Tibial artery (tissue), 4 donors: ENCODE measurements at regions not wholly inside any gene's neighbourhood (a gene's known extent, or its start where the extent isn't known, plus 50 kb on each side); places are given as distances from the start of the nearest gene placed in this dataset.

Experiments used
- DNase-seq, 2 donors: peaks; one replicate each; pipeline ENCODE4 v3.0.0-alpha.2; 2019
- H3K27ac ChIP-seq, 2 donors: fragments of 200-600 bp; sonication (generic) in 1 of 2; 1 replicate in 1 of 2; 2 replicates in 1 of 2; pipeline ENCODE4 v1.5.1; 2018 to 2019; ENCODE audit warnings: mild to moderate bottlenecking in 1 of 2
- H3K27me3 ChIP-seq, 2 donors: fragments of 200-600 bp; sonication (generic) in 1 of 2; one replicate each; pipeline versions ENCODE4 v1.5.1 to v1.6.0; 2016 to 2019
- H3K36me3 ChIP-seq, 3 donors: fragments of 200-600 bp; sonication (generic) in 2 of 3; one replicate each; pipeline ENCODE4 v1.5.1; 2016 to 2019; ENCODE audit warnings: mild to moderate bottlenecking in 2 of 3
- H3K4me1 ChIP-seq, 4 donors: fragments of 200-600 bp; sonication (generic) in 2 of 4; 1 replicate in 3 of 4; 2 replicates in 1 of 4; pipeline ENCODE4 v1.5.1; 2016 to 2019
- H3K4me3 ChIP-seq, 2 donors: fragments of 200-600 bp; sonication (generic) in 1 of 2; 1 replicate in 1 of 2; 2 replicates in 1 of 2; pipeline ENCODE4 v1.5.1; 2018 to 2019; ENCODE audit warnings: mild to moderate bottlenecking in 2 of 2
- H3K9me3 ChIP-seq, 3 donors: fragments of 200-600 bp; sonication (generic) in 1 of 3; one replicate each; pipeline ENCODE4 v1.5.1; 2016 to 2019
- intact Hi-C: fragments of 100-400 bp; cut with DNase I; formaldehyde crosslinking; loops from one replicate; pipeline ENCODE4 v1.15.0; 2023; ENCODE audit warnings: low total_unique reads
- TF ChIP-seq, protein P1 (sequence below), 2 experiments: fragments of 200-600 bp in 1 of 2; fragments of 450-650 bp in 1 of 2; IDR thresholded peaks; one replicate each; pipeline ENCODE4 v1.5.1; 2017 to 2019; ENCODE audit warnings: antibody characterized with exemption in 2 of 2, mild to moderate bottlenecking in 1 of 2, moderate library complexity in 1 of 2

- Histone ChIP-seq H3K4me3 (no peak overlapping the region), H3K27me3 (no peaks in the 10 kb centered on the region), H3K9me3 (no peaks in the 10 kb centered on the region), H3K36me3 (no peaks in the 10 kb centered on the region), H3K4me1 (peaks cover 0 to 4% (median 0%) of the 10 kb centered on the region in 4 donors), H3K27ac (no peak overlapping the region)
- no peak for DNase-seq
- TF ChIP-seq, protein P1, sequence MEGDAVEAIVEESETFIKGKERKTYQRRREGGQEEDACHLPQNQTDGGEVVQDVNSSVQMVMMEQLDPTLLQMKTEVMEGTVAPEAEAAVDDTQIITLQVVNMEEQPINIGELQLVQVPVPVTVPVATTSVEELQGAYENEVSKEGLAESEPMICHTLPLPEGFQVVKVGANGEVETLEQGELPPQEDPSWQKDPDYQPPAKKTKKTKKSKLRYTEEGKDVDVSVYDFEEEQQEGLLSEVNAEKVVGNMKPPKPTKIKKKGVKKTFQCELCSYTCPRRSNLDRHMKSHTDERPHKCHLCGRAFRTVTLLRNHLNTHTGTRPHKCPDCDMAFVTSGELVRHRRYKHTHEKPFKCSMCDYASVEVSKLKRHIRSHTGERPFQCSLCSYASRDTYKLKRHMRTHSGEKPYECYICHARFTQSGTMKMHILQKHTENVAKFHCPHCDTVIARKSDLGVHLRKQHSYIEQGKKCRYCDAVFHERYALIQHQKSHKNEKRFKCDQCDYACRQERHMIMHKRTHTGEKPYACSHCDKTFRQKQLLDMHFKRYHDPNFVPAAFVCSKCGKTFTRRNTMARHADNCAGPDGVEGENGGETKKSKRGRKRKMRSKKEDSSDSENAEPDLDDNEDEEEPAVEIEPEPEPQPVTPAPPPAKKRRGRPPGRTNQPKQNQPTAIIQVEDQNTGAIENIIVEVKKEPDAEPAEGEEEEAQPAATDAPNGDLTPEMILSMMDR (IDR thresholded peaks at IDR 0.05): no peak
- intact Hi-C loops: no loop called here
Observed at GRCh38 chr6:15038013-15038791, 207.7 kb upstream of the JARID2 start.

DNA sequence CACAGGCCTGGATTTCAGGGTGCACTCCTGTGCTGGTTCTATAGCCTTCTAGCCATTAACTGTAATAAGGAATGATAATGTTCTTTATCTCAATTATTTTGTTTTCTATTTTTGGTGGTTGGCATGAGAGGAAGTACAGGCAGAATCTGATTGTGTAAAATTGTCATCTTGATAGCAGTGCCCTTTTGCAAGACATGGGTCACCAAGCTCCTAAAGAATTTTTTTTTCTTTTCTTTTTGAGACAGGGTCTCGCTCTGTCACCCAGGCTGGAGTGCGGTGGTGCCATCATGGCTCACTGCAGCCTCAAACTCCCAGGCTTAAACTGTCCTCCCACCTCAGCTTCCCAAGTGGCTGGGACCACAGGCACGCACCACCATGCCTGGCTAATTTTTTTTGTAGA is 206.7 kb upstream of the JARID2 start:
- H3K36me3 ChIP-seq: no peaks in the 10 kb centered on the region
- H3K4me1 ChIP-seq: peaks cover 0 to 4% (median 0%) of the 10 kb centered on the region in 4 donors
- TF ChIP-seq, protein P1 (IDR thresholded peaks at IDR 0.05): no peak
- H3K9me3 ChIP-seq: no peaks in the 10 kb centered on the region
- H3K27ac ChIP-seq: no peak overlapping the region
- H3K27me3 ChIP-seq: no peaks in the 10 kb centered on the region
- no peak overlapping the region for H3K4me3 ChIP-seq
- DNase-seq: no peak
- intact Hi-C loops: no loop called here

DNA sequence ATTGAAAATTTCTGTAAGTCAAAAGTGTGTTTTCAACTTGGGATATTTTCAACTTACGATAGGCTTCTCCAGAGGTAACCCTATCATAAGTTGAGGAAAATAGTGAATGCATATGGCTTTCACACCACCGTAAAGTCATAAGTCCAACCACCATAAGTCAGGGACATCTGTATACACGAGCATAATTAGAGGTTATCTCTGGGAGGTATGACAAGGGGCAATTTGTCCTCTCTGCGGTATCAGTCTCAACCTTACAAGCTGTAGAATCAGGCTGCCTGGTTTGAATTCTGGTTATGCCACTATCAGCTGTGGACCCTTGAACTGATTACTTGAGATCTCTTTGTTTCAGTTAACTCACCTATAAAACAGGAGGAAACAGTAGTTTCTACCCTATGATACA is 202.9 kb upstream of the JARID2 start:
- H3K9me3 ChIP-seq: no peaks in the 10 kb centered on the region
- no peaks in the 10 kb centered on the region for H3K36me3 ChIP-seq
- H3K27me3 ChIP-seq: no peaks in the 10 kb centered on the region
- TF ChIP-seq, protein P1 (IDR thresholded peaks at IDR 0.05): no peak
- DNase-seq: no peak
- H3K4me1 ChIP-seq: no peaks in the 10 kb centered on the region
- no peak overlapping the region for H3K27ac ChIP-seq
- intact Hi-C loops: no loop called here
- H3K4me3 ChIP-seq: no peak overlapping the region

DNA sequence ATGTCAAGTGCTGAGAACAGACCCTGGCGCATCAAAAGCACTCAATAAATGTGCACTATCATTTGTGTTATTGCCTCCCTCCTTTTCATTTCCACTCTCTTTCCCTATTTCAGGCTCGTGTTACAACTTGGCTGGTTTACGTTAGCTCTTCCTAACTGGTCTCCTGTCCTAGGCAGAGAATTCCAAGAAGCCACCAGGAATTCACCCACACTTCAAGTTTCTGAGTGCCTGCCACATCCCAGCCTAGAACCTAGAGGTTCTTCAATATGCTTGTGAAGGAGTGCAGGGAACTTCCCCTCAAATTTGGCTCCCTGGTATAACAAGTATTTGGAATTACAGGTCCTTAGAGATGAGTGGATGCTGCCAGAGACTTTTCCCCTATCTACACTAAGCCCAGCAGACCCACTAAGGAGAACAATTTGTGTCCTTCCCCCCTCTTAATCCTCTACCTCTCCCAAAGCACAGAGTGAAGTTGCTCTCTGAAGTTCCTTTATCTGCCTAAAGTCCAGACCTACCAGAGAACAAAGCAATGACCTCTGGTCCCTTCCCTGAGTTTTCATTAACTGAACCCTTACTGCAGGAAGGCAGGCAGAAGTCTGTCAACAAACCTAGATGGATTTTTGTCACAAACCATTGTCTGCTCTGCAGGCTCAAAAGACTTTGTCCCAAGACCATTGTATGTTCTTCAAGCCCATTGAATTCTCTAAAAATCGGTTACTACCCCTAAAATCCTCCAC is 201.6 kb upstream of the JARID2 start:
- intact Hi-C loops: no loop called here
- TF ChIP-seq, protein P1 (IDR thresholded peaks at IDR 0.05): no peak
- H3K4me3 ChIP-seq: no peak overlapping the region

DNA sequence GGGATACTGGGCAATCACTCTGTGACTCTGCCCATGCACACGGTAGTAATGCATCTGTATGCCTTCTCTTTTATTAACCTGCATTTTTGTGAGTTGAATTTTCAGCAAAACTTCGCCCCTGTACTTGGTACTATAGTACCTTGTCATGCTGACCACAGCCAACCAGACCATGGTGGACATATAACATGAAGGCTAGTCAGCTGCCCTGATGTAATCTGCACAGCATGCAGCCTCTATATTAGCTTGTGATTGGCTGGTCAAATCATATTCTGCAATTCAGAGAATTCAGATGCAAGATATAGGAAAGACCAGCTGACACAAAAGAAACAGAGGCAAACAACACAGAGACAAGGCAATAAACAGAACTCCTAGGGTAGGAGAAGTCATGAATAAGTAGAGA is 200.9 kb upstream of the JARID2 start:
- TF ChIP-seq, protein P1 (IDR thresholded peaks at IDR 0.05): no peak
- Histone ChIP-seq H3K4me3 (no peak overlapping the region), H3K9me3 (no peaks in the 10 kb centered on the region), H3K36me3 (no peaks in the 10 kb centered on the region), H3K27me3 (no peaks in the 10 kb centered on the region), H3K4me1 (no peaks in the 10 kb centered on the region), H3K27ac (no peak overlapping the region)
- no peak for DNase-seq
- intact Hi-C loops: no loop called here

More for the DNA sequence above, 201.6 kb upstream of the JARID2 start:
- Histone ChIP-seq H3K36me3 (no peaks in the 10 kb centered on the region), H3K27ac (no peak overlapping the region), H3K4me1 (no peaks in the 10 kb centered on the region), H3K9me3 (no peaks in the 10 kb centered on the region), H3K27me3 (no peaks in the 10 kb centered on the region)
- DNase-seq: no peak
